ENCODE measurements at regions not wholly inside any gene's neighbourhood (a gene's known extent, or its start where the extent isn't known, plus 50 kb on each side); places are given as distances from the start of the nearest gene placed in this dataset.
"Not testable (repeated sequence)": the region's sequence is repeated elsewhere in the genome, so short reads cannot be mapped to it uniquely, and the experiment has no call there.

- no peak for DNase-seq (ENCODE audit: low spot score)
- intact Hi-C loops (cut with DNase I), result no loop called here
Observed at GRCh38 chr13:54643863-54644262, 1615.2 kb downstream of the OLFM4 start.

GRCh38 chr13:54647275-54647674 is 1618.7 kb downstream of the OLFM4 start:
- DNase-seq (ENCODE audit: low spot score), result no peak
- intact Hi-C loops (cut with DNase I), result no loop called here

GRCh38 chr13:54657588-54657987 is 1629.0 kb downstream of the OLFM4 start:
- intact Hi-C loops (cut with DNase I), result no loop called here

GRCh38 chr13:54658771-54659170 is 1630.2 kb downstream of the OLFM4 start:
- intact Hi-C loops (cut with DNase I), result no loop called here
- no peak for DNase-seq (ENCODE audit: low spot score)

More at GRCh38 chr13:54657588-54657987, 1629.0 kb downstream of the OLFM4 start:
- no peak for DNase-seq (ENCODE audit: low spot score)

DNA sequence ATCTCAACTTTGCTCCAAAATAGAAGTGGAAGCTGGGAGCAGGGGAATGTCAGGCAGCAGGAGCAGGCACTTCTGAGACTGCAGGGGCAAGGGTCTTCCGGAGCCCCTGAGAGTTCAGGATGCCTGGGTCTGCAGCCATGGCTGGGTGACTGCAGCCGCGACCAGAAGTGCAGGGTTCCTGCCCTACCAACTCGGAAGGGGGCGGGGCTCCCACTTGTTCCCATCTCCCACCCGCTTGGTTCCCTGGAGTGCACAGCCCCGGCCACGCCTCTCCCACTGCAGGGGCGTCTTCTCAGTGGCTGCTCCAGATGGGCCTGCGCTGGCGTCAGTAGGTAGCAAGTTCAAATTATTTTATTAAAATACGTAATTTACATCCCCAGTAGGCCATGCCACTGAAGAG is 1631.7 kb downstream of the OLFM4 start:
- DNase-seq (ENCODE audit: low spot score), result no peak
- intact Hi-C loops (cut with DNase I), result no loop called here

GRCh38 chr13:54676526-54677113 is 1648.0 kb downstream of the OLFM4 start:
- intact Hi-C loops (cut with DNase I), result no loop called here
- no peak for DNase-seq (ENCODE audit: low spot score)

GRCh38 chr13:54682184-54682583 is 1653.6 kb downstream of the OLFM4 start:
- intact Hi-C loops (cut with DNase I), result no loop called here
- no peak for DNase-seq (ENCODE audit: low spot score)

DNA sequence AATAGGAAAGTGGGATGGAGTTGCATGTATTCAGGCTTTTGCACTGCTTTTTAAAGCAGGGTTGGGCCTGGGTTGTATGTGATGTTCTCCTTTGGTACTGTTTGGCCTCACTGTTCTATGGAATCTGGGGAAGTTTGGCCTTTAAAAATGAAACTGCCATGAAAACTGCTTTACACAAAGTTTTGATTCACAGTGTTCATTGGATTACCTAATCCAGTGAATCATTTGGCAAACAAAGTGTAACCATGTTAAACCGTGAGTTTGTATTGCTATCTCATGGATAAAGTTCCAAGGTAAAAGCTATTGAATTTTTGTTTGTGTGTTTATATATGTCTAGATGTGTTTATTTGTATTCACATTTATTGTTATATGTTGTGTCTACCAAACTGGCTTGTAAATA is 1658.6 kb downstream of the OLFM4 start:
- intact Hi-C loops (cut with DNase I), result no loop called here
- no peak for DNase-seq (ENCODE audit: low spot score)

DNA sequence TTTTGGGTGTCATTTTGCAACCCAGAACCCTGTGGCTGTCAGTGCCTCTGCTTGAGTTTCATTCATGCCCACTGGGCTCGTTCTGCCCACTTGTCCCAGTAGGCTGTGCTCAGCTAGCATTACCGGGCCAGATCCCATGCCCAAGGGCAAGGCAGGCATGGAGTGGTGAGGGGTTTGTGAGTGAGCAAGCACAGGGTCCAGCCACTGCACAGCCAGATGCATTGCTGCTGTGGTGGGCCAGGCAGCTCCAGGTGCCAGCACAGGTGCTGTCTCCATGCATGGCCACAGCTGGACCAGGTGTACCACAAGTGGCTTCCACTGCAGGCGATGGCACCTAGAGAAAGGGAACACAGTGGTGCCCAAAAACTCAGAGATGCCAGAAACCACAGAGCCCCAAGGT is 1671.2 kb downstream of the OLFM4 start:
- intact Hi-C loops (cut with DNase I), result no loop called here
- no peak for DNase-seq (ENCODE audit: low spot score)

- intact Hi-C loops (cut with DNase I), result no loop called here
- DNase-seq (ENCODE audit: low spot score), result no peak
Observed at GRCh38 chr13:54705738-54706137, 1677.1 kb downstream of the OLFM4 start.

DNA sequence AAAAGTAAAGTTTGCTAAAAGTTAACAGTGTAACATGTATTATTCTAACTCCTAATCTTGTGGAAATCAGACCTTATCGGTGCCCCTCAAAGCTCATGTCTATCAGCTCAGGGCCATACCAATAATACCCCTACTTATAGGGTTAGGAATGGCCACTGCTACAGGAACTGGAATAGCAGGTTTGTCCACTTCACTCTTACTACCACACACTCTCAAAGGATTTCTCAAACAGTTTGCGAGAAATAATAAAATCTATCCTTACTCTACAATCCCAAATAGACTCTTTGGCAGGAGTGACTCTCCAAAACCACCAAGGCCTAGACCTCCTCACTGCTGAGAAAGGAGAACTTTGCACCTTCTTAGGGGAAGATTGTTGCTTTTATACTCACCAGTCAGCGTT is 1677.7 kb downstream of the OLFM4 start:
- intact Hi-C loops (cut with DNase I), result no loop called here
- DNase-seq (ENCODE audit: low spot score), result no peak

DNA sequence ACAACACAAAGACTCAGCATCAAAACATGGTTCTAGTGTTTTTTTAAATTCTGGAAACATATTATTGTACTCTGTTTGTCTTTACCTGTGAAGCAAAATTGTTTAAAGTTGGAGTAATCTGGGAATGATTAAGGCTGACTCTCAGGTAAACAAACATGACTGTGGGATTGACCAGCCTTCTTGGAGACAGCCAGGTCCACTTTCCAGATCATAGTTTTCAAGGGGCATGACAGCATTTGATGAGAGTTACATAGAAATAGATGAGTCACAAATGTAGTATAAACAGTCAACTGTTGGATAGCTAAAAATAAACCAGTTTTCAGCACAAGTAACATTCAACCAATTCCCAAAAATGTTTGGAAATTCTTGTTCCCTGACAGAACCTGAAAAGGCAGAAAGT is 1680.9 kb downstream of the OLFM4 start:
- intact Hi-C loops (cut with DNase I), result no loop called here
- no peak for DNase-seq (ENCODE audit: low spot score)

- DNase-seq (ENCODE audit: low spot score), result no peak
- intact Hi-C loops (cut with DNase I), result no loop called here
Observed at GRCh38 chr13:54733639-54734038, 1705.0 kb downstream of the OLFM4 start.

DNA sequence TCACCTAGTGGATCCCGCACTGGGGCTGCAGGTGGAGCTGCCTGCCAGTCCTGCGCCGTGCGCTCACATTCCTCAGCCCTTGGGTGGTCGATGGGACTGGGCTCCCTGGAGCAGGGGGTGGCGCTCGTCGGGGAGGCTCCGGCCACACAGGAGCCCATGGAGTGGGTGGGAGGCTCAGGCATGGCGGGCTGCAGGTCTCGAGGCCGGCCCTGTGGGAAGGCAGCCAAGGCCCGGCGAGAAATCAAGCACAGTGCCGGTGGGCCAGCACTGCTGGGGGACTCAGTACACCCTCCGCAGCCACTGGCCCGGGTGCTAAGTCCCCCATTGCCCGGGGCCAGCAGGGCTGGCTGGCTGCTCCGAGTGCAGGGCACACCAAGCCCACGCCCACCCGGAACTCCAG is 1708.6 kb downstream of the OLFM4 start:
- intact Hi-C loops (cut with DNase I); DNase-seq (ENCODE audit: low spot score): not testable (repeated sequence)

- intact Hi-C loops (cut with DNase I), result no loop called here
- DNase-seq (ENCODE audit: low spot score), result no peak
Observed at GRCh38 chr13:54742984-54743383, 1714.4 kb downstream of the OLFM4 start.

- intact Hi-C loops (cut with DNase I), result no loop called here
Observed at GRCh38 chr13:54744747-54745146, 1716.1 kb downstream of the OLFM4 start.

GRCh38 chr13:54750521-54750920 is 1721.9 kb downstream of the OLFM4 start:
- no peak for DNase-seq (ENCODE audit: low spot score)
- intact Hi-C loops (cut with DNase I), result no loop called here

More at GRCh38 chr13:54744747-54745146, 1716.1 kb downstream of the OLFM4 start:
- DNase-seq (ENCODE audit: low spot score), result no peak

- intact Hi-C loops (cut with DNase I), result no loop called here
- no peak for DNase-seq (ENCODE audit: low spot score)
Observed at GRCh38 chr13:54758795-54759194, 1730.2 kb downstream of the OLFM4 start.

GRCh38 chr13:54768214-54768613 is 1739.6 kb downstream of the OLFM4 start:
- DNase-seq (ENCODE audit: low spot score), result no peak
- intact Hi-C loops (cut with DNase I), result no loop called here

GRCh38 chr13:54775501-54776191 is 1747.0 kb downstream of the OLFM4 start:
- intact Hi-C loops (cut with DNase I), result no loop called here
- DNase-seq (ENCODE audit: low spot score), result no peak

GRCh38 chr13:54787754-54788153 is 1759.1 kb downstream of the OLFM4 start:
- intact Hi-C loops (cut with DNase I), result no loop called here
- DNase-seq (ENCODE audit: low spot score), result no peak

Data from cardiac septum (tissue), 1 donor.